ENCODE measurements at regions not wholly inside any gene's neighbourhood (a gene's known extent, or its start where the extent isn't known, plus 50 kb on each side); places are given as distances from the start of the nearest gene placed in this dataset.

DNA sequence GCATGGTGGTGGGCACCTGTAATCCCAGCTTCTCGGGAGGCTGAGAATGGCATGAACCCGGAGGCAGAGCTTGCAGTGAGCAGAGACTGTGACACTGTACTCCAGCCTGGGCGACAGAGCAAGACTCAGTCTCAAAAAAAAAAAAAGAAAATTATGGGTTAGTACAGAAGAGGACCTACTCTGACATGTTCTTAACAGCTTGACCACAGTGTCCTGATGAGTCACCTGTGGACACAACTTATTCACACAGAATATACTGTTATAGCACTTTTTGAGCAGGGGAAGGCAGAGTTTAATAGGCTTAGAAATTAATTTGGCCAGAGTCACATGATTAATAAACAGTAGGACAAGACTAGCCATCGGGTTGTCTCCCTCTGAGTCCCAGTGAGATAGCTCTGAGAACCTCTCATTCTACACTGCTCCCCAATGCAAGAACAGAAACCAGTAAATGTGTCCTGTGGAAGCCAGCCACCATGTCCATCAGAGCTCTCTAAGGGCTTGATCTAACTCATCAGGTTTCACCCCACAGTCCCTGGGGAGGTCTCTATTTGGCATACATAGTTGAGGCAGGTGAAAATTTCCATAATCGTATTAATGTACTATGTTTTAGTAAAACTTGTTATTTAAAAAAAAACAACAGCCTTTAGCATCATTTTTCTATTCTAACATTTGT lies 1077.9 kb upstream of the C9orf72 start:
- no peak for DNase-seq

DNA sequence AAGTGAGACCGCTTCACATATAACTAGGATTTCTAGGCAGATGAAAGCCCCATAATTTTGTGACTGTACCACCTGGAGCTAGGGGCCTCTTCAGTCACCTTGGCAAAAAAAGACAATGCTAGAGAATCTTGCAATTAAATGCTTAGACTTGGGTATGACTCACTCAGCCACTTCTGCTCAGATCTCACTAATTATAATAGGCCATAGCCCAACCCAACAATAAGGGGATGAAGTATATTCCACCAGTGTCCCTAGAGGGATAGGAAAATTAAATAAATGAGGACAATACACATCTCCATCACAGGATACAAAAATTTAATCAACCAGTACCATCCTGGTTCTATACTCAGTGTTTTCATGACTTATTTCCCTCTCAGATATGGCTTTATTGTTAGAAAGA lies 1079.9 kb upstream of the C9orf72 start:
- no peak for DNase-seq

DNA sequence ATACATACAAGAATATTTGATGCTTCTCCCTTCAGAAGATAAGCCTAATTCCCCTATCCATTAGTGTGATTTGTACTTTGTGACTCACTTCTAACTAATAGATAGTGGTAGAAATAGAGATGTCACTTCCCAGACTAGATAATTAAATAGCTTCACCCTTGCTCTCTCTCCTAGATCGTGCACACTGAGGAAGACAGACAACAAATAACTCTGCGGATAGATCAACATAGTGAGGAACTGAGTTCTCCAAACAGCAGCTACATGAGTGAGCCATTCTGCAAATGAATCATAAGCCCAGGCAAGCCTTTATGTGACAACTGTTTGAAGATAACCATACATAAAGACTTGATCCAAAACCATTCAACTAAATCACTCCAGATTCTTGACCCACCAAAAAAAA lies 1083.4 kb upstream of the C9orf72 start:
- DNase-seq, result no peak

DNA sequence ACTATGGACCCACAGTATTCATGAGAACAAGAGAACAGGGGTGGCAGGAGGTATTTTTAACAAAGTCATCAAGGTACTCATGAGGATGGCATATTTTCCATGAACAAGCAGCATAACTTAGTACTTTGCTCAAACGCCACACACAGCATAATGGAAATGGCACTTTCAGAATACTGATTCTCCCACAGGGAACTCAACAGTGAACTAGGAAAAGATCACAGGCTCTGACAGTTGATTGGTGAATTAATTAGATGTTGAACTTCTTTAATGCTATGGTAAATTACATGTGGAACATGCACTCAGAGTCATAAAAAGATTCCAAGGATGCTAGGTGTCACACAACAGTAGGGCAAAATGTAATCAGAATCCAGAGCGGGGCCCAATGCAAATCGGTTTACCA lies 1088.6 kb upstream of the C9orf72 start:
- DNase-seq, result no peak

DNA sequence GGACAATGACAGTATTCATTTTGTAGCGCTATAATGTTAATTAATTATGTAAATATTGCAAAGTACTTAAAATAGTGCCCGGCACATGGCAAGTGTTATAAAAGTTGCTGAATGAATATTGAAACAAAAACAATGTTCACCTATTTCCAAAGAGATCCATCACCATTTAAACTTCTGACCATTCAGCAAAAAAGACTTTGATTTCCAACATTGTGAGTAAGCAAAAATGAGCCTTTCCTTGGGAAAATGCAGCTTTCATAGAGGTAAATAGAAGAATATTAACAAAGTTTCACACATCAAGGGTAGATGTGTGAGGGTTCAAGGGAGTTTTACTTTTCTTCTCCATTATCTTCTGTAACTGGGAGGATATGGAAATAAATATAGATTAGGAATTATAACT lies 1089.4 kb upstream of the C9orf72 start:
- no peak for DNase-seq

DNA sequence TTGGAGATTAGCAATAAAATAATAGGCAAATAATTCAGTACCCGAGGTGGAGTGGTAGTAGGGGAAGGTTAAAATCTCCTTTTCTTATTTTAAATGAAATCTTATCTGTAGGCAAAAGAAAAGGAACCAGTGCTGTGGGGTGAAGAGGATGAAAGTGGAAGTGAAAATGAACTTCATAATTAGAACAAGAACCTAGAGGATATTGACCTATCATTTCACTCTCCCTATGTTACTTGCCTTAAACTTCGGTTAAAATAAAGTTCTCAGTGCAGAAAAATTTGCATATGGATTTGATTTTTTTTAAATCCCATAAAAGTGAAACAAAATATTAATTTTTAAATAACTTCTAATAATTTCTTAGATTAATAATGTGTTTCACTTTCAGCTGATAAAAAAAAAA lies 1094.9 kb upstream of the C9orf72 start:
- no peak for DNase-seq

DNA sequence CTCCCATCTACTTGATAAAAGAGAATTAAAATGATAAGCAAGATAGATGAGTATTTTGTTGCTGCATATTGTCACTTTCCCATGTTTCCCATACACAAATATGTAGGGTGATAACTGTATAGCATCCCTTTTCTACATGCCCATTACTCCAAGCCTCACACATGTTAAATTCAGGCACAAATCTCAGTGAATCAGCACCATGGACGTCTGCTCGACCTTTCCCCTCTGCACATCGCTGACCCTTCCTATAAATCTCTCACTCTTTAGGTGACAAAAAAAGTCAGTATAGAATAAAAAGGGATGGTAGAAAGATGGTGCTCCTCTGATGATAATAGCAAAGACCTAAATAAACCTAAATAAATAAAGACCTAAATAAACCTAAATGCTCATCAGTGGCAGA lies 1097.7 kb upstream of the C9orf72 start:
- no peak for DNase-seq

DNA sequence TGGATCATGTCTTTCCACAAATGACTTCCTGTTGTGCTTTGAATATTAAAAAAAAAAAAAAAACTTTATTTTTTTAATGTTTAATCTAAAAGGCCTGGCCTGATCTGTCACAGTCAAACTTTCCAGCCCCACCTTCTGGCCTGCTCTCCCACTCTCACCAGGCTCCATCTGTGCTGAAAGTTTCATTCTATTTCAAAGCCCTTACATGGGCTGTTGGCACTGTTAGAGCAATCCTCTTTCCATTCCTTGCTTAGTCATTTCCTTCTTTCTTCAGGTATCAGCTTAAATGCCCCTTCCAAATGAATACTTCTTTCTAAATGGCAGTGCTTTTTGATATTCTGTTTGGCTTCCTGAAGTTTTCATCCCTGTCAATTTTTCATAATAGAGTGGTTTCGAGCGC lies 1104.8 kb upstream of the C9orf72 start:
- no peak for DNase-seq

DNA sequence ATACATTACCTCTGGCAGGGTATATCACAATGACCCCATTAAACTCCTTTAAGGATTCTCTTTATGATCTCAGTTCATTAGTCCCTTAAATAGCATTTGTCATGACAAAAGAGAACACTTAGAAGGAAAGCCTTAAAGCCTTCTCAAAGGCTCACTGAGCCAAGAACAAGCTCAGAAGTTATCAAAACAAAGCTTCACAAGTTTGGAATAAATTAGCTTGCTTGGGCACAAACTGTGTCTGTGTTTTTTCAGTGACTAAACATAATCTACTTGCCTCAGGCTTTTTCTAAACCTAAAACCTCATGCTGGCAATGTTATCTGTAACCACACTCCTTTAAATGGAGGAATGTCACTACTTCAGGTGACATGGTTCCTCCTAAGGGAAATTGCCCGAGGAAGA lies 1114.9 kb upstream of the C9orf72 start:
- no peak for DNase-seq

DNA sequence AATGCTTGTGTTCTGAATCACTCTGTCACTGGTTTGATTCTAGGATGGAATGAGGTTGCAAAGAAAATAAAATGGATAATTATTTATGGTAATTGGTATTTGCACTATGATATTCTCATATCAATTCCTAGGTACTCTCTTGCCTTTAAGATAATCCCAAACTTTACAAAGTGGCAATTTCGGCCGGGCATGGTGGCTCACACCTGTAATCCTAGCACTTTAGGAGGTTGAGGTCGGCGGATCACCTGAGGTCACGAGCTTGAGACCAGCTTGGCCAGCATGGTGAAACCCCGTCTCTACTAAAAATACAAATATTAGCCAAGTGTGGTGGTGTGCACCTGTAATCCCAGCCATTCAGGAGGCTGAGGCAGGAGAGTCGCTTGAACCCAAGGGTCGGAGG lies 1118.7 kb upstream of the C9orf72 start:
- no peak for DNase-seq

DNA sequence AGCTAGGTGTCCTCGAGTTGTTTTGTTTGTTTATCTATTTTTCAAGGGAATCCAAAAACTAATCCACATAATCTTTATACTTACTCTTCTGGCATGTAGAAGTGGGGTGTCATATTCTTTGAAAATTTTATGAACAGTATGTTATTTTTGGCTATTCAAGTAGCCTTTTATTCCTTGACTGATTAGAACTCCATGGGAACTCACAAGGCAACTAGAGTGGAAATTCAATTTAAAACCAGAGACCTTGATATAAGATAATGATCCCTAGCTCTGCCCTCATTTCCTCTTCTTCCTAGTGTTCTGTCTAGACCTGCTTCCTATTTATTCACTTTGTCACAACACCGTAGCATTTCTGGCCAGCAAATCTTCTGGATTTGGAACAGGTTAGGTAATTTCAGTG lies 1123.7 kb upstream of the C9orf72 start:
- DNase-seq, result no peak

DNA sequence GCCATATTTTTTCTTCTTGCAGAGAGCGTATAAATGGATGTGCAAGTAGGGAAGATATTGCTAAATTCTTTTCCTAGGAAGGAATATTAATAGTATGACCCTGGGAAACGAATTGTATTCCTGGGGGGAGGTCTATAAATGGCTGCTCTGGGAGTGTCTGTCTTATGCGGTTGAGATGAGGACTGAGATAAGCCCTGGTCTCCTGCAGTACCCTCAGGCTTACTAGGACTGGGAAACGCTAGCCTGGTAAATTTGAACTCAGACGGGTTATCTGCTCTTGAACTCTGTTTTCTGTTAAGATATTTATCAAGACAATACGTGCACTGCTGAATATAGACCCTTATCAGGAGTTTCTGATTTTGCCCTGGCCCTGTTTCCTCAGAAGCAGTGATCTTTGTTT lies 1126.4 kb upstream of the C9orf72 start:
- DNase-seq, result no peak

DNA sequence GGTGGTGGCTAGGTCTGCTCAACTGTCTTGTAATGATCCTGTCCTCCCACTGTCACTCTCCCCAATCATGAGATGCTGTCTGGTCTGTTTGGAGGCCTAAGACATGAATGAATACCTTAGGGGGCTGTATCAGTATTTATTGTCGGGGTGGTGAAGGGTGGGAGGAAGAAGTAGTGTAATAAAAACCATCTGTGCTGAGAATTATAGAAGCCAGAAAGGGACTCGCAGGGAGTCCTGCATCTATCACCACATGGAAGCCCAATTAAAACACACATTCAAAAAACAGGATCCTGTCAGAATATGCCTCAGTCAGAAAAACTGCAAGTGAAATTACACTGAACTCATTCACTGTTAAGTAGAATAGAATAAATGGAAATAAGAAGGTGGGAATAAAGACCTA lies 1134.3 kb upstream of the C9orf72 start:
- DNase-seq, result no peak

DNA sequence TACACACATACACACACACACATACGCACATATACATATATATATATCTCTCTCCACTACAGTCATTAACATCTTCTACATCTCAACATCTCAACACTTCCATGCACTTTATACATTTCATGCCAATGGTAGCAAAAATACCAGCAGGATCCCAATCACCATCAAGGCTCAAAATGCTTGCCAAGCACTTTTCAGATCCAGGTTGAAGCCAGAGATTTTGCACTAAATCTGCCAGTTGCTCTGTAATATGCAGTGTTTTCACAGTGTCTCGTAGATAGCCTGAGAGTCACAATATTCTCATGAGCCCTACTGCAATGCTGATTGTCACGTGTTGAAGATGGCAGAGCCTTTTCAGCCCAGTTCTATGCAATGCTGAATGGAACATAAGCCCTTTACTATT lies 1140.9 kb upstream of the C9orf72 start:
- no peak for DNase-seq

DNA sequence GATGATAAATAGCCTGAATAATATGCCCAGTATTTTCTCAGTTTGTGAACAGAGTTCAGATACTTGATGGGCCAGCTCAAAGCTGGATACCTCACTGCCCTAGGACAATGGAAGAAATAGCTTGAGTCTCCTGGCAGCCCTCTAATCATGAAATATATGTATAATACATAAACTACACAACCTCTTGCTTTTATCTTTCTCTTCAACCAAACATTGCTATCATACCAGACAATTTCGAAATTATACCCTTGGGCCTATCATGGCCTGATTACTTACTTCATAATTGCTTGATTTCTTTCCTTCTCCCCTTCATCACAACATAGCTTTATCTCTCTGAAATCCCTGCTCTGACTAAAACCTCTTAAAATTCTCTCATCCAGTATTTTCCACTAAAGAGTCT lies 1144.9 kb upstream of the C9orf72 start:
- DNase-seq, result no peak

DNA sequence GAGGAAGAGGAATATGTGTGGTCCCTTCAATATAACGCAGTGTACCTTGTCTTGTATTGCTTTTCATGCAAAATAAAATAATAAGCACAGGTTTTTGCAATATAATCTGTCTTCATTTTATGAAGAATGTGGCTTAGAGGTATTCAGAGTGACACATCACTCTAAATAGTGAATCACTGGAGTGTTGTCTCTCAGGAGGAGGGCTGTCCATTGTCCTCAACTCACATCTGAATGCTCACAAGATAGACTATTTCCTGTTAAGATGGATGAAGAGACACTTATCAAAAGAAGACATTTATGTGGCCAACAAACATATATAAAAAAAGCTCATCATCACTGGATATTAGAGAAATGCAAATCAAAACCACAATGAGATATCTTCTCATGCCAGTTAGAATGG lies 1147.5 kb upstream of the C9orf72 start:
- DNase-seq, result no peak

DNA sequence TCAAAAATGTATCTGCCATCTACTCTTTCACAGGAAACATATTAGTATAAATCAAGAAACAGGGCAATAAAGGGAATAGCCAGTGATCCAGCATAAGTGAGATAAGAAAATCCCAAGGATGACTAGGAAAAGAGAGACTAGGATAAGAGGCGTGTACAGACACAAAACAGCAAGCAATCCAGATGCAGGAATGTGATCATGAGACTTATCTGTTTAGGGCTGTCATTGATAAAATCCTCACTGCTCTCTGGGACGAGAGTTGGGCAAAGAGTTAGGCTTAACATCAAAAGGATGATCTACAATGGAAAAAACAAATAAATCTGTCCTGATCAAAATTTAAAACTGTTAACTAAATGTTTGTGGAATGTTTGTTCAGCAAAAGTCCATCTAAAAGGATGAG lies 1156.8 kb upstream of the C9orf72 start:
- no peak for DNase-seq

DNA sequence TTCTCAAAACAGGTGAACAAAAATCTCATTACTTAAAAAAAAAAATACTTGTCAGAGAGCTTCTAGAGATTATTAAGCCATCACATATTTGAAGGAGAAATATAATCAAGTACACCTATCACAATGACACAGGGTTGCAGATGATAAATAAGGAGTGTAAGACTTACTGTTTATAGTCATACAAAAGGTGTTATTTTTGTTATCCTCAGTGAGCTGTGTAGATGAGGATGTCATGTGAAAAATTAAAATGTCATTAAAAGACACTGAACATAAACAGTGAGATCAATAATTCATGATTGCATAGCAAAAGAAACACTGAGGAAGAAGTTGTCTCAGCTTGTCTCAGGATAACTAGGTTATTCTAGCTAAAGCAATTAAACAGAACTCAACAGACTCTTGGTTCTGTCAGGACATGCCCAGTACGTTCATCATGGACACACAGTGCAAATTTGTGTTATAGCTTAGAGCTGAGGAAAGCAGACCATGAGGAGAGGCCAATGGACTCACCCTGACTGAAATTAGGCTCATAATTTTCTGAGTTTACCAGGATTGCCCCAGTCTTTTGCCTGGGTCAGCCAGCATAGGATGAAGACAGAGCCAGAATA lies 1162.6 kb upstream of the C9orf72 start:
- no peak for DNase-seq

DNA sequence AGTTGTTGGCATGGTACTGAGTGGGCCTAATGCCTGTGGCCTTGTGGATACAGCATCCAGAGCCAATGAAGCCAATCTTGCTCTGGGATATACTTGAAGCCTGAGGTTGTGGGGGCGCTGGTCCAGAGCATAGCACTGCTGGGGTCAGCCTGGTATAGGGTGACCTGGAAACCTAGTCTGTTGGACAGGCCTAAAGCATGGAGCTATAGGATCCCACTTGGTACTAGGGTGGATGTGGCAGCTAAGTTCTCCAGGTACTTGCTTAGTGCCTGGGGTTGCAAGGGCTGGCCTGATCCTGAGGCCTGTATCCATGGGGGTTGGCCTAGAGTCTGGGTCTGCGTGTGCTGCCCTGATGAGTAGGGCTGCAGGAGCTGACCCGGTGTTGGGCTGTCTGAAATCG lies 1168.2 kb upstream of the C9orf72 start:
- no peak for DNase-seq

DNA sequence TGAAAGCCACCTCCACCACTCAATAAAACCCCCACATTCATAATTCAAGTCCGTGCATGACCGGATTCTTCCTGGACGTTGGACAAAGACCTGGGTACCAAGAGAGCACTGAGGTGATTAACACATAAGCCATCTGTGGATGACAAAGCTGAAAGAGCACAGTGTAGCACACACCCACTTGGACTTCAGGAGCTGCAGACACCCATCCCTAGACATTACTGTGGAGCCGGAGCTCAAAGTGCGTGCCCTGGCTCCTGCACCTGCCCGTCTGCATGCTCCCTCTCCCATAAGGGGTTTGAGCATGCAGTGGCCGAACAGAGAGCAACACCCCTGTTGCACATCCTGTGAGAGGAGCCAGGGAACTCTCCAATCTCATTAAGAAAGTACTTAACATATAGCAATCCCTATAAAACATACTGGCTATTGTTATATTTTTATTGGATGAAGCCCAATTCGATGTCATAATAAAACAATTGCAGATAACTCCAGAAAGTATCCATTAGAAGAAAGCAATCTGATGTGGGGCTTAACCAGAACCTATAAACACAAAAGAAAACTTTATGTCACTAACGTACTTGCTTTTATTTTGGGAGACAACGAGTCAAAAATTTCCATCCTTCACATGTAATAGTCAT lies 1174.2 kb upstream of the C9orf72 start:
- DNase-seq, result no peak

DNA sequence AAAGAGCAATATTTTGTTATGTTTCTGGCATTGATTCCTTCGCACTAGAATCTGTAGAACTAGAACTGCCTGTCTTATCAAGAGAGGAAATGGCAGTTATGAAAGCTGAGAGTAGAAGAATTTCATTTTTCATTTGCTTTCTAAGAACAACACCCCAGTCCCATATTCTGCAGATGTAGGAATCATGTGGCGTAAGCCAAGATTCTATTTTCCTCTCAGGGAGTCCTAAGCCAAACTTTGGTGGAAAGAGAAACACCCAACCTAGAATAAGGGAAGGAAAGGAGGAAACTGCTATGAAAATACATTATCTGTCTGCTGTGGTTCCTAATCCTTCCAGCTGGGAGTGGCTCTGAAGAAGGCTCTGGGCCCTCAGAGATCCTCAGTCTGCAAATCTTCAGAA lies 1176.9 kb upstream of the C9orf72 start:
- no peak for DNase-seq

DNA sequence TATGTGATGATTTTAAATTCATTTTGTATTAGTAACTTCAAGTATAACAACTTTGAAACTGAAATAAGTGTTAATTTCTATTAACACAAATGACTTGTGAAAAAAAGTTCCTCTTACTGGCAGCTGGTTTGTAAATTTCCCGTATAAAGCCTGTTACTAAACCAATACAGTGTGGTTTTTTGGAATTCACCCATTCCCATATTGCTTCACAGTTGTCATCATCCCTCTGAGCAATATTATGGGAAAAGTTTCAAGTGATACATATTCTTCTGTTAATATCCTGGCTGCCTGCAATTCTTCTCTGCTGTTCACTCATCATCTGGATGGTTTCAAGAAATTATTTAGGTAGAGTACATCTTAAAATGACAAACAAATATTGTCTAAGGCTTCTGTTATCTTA lies 1185.1 kb upstream of the C9orf72 start:
- DNase-seq, result no peak

DNA sequence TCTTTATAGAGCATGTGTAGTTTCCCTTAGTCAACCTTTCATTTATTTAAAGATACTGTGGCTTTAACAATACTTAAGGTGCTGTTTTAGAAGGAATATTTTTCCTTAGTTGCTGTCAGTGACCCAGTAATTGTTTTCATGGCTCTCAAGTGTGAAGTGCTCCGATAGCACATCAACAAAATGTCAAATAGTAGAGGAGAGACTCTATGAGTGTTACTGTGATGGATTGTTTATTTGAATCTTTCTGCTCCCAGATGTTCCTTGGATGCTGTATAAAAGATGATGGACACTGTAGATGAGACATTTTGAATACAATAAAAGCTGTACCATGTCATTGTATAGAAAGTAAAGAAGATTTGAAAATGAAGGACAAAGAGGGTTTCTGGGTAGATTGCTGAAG lies 1185.7 kb upstream of the C9orf72 start:
- DNase-seq, result no peak

DNA sequence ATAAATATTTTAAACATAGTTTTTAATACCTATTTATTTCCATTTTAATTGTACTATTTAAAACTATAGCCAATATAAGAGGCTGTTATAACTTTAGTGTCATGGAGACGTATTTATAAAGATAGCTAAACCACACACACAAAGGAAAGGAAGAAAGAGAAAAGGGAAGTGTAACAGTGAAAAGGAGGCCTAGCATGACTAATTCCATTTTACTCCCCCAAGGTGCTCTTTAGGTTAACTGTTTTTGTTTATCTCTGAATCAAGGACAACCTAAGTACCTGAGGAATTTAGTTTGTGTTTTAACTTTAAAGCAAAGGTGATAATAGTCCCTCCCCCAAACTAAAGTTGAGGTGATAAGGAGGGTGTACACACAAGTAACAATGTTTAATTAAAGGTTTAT lies 1188.9 kb upstream of the C9orf72 start:
- no peak for DNase-seq

DNA sequence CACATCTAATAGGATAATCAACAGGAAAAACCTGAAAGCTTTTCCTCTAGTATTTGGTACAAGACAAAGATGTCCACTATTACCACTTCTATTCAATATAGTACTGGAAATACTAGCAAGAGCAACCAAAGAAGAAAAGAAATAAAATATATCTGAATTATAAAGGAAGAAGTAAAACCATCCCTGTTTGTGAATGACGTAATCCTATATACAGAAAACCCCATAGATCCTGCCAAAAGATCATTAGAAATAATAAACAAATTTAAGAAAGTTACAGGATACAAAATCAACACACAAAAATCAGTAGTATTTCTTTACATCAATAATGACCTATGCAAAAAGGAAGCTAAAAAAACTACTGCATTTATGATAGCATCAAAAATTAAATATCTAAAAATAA lies 1191.3 kb upstream of the C9orf72 start:
- DNase-seq, result no peak
